ENCODE measurements at regions not wholly inside any gene's neighbourhood (a gene's known extent, or its start where the extent isn't known, plus 50 kb on each side); places are given as distances from the start of the nearest gene placed in this dataset.

GRCh38 chrX:125622899-125623298 is 303.2 kb downstream of the TEX13C start:
- no peaks in the 10 kb centered on the region for H3K36me3 ChIP-seq
- WGBS, result 64% methylated on average over 2 of the region's 2 CpGs
- H3K4me3 ChIP-seq, result no peak overlapping the region
- no peaks in the 10 kb centered on the region for H3K27me3 ChIP-seq
- TF ChIP-seq EP300 (IDR thresholded peaks at IDR 0.05), result no peak
- no peak for TF ChIP-seq POLR2A (IDR thresholded peaks at IDR 0.05)
- TF ChIP-seq CTCF (IDR thresholded peaks at IDR 0.05), result no peak
- H3K9me3 ChIP-seq, result no peaks in the 10 kb centered on the region
- H3K4me1 ChIP-seq, result no peaks in the 10 kb centered on the region
- no peak for DNase-seq (ENCODE audit: low spot score in 2 of 2)
- H3K27ac ChIP-seq, result no peak overlapping the region

GRCh38 chrX:125627676-125628075 is 308.0 kb downstream of the TEX13C start:
- H3K27me3 ChIP-seq, result no peaks in the 10 kb centered on the region
- no peak overlapping the region for H3K4me3 ChIP-seq
- H3K9me3 ChIP-seq, result no peaks in the 10 kb centered on the region
- TF ChIP-seq CTCF (IDR thresholded peaks at IDR 0.05), result no peak
- TF ChIP-seq EP300 (IDR thresholded peaks at IDR 0.05), result no peak
- TF ChIP-seq POLR2AphosphoS5 (IDR thresholded peaks at IDR 0.05), result no peak
- WGBS, result 59% methylated on average over 6 of the region's 6 CpGs
- DNase-seq (ENCODE audit: low spot score in 2 of 2), result no peak
- H3K4me1 ChIP-seq, result no peaks in the 10 kb centered on the region
- no peak overlapping the region for H3K27ac ChIP-seq
- no peaks in the 10 kb centered on the region for H3K36me3 ChIP-seq

- H3K27ac ChIP-seq, result no peak overlapping the region
- DNase-seq (ENCODE audit: low spot score in 2 of 2), result no peak
- no peaks in the 10 kb centered on the region for H3K27me3 ChIP-seq
- H3K4me3 ChIP-seq, result no peak overlapping the region
- WGBS, result 29% methylated on average over 1 of the region's 1 CpG
- no peaks in the 10 kb centered on the region for H3K36me3 ChIP-seq
- no peaks in the 10 kb centered on the region for H3K4me1 ChIP-seq
- no peak for TF ChIP-seq CTCF (IDR thresholded peaks at IDR 0.05)
- TF ChIP-seq POLR2AphosphoS5 (IDR thresholded peaks at IDR 0.05), result no peak
- TF ChIP-seq EP300 (IDR thresholded peaks at IDR 0.05), result no peak
- no peak for TF ChIP-seq POLR2A (IDR thresholded peaks at IDR 0.05)
- no peaks in the 10 kb centered on the region for H3K9me3 ChIP-seq
Observed at GRCh38 chrX:125628435-125628834, 308.8 kb downstream of the TEX13C start.

GRCh38 chrX:125641405-125641804 is 321.7 kb downstream of the TEX13C start:
- Histone ChIP-seq H3K27ac (no peak overlapping the region), H3K9me3 (no peaks in the 10 kb centered on the region), H3K36me3 (no peaks in the 10 kb centered on the region), H3K4me3 (no peak overlapping the region), H3K27me3 (no peaks in the 10 kb centered on the region), H3K4me1 (no peaks in the 10 kb centered on the region)
- no peak for DNase-seq (ENCODE audit: low spot score in 2 of 2)
- TF ChIP-seq EP300 (IDR thresholded peaks at IDR 0.05), result no peak
- TF ChIP-seq POLR2A (IDR thresholded peaks at IDR 0.05), result no peak
- no peak for TF ChIP-seq POLR2AphosphoS5 (IDR thresholded peaks at IDR 0.05)
- no peak for TF ChIP-seq CTCF (IDR thresholded peaks at IDR 0.05)
- 52% methylated on average over 1 of the region's 1 CpG for WGBS

GRCh38 chrX:125646195-125646594 is 326.5 kb downstream of the TEX13C start:
- DNase-seq (ENCODE audit: low spot score in 2 of 2), result no peak
- H3K36me3 ChIP-seq, result no peaks in the 10 kb centered on the region
- no peak for TF ChIP-seq POLR2AphosphoS5 (IDR thresholded peaks at IDR 0.05)
- no peak for TF ChIP-seq CTCF (IDR thresholded peaks at IDR 0.05)
- no peak for TF ChIP-seq POLR2A (IDR thresholded peaks at IDR 0.05)
- TF ChIP-seq EP300 (IDR thresholded peaks at IDR 0.05), result no peak
- H3K4me1 ChIP-seq, result no peaks in the 10 kb centered on the region
- no peaks in the 10 kb centered on the region for H3K9me3 ChIP-seq
- no peak overlapping the region for H3K27ac ChIP-seq
- WGBS, result 50% methylated on average over 2 of the region's 2 CpGs
- no peaks in the 10 kb centered on the region for H3K27me3 ChIP-seq
- H3K4me3 ChIP-seq, result no peak overlapping the region
